ENCODE measurements at regions not wholly inside any gene's neighbourhood (a gene's known extent, or its start where the extent isn't known, plus 50 kb on each side); places are given as distances from the start of the nearest gene placed in this dataset.
"Not testable (repeated sequence)": the region's sequence is repeated elsewhere in the genome, so short reads cannot be mapped to it uniquely, and the experiment has no call there.

DNA sequence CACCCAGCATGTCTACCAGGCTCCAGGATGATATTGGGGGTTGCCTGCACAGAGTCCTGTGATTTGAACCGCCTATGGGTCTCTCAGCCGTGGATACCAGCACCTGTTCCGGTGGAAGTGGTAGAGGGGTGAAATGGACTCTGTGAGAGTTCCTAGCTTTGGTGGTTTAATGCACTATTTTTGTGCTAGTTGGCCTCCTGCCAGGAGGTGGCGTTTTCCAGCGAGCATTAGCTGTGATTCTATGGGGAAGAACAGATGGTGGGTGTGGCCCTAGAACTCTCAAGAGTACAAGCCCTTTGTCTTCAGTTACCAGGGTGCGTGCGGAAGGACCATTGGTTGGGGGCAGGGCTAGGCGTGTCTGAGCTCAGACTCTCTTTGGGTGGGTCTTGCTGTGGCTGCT lies 316.9 kb upstream of the AMOT start:
- no peak for DNase-seq (ENCODE audit: low read depth in 4 of 4, low spot score in 3 of 4)

DNA sequence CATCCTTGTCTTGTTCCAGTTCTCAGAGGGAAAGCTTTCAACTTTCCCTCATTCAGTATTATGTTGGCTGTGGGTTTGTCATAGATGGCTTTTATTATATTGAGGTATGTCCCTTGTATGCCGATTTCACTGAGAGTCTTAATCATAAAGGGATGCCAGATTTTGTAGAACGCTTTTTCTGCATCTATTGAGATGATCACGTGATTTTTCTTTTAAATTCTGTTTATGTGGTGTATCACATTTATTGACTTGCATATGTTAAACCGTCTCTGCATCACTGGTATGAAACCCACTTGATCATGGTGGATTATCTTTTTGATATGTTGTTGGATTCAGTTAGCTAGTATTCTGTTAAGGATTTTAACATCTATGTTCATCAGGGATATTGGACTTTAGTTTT lies 313.7 kb upstream of the AMOT start:
- DNase-seq (ENCODE audit: low read depth in 4 of 4, low spot score in 3 of 4) = not testable (repeated sequence)

DNA sequence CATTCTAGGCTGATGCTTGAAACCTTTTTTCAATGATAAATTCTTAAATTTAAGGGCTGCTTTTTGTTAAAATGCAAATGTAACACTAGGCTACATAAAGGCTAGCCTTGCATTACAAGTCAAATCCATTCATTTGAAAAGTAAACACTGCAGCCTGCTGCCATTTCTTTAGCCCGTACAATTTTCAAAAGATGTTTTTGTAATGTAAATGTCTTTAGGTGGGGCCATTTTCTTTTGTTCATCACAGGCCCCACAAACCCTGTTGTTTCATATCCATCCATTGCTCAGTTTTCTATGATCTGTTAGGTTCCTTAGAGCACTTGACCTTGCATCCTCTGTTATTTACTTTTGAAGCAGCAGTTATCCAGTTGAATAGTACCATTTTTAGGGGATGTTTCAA lies 296.2 kb upstream of the AMOT start:
- DNase-seq (ENCODE audit: low read depth in 4 of 4, low spot score in 3 of 4) = no peak

DNA sequence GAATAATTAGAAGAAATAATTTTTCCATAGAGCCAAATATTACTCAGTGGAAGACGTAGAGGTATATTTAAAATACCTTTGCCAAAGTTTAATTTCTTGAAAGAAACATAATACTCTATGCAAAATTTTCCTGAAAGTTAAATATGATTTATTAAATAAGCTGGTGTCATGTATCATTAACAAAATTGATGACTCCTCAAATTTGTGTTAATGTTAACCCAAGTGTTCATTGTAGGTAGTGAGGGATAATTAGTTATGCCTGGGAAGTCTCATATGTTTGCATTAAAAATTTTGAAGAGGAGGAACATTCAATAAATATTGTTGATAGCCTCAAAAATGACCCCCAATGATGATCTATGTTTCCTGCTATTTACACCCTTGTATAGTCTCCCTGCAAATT lies 292.7 kb upstream of the AMOT start:
- no peak for DNase-seq (ENCODE audit: low read depth in 4 of 4, low spot score in 3 of 4)

DNA sequence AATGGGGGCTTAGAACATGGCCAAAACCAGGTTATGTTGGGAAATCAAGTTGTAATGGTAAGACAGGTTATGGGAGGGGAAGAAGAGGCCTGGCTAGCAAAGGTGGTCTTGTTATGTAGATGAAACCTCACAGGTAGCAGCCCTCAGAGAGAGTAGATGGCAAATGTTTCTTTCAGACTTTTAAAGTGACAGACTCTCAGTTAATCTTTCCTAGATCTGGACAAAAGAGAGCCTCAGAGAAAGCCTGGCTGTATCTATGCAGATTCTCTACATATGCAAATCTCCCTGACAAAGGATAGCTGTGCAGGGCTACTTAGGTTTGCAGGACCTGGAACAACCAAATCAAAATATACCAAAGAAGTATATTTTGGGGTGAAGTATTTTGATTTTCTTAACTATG lies 284.1 kb upstream of the AMOT start:
- no peak for DNase-seq (ENCODE audit: low read depth in 4 of 4, low spot score in 3 of 4)

DNA sequence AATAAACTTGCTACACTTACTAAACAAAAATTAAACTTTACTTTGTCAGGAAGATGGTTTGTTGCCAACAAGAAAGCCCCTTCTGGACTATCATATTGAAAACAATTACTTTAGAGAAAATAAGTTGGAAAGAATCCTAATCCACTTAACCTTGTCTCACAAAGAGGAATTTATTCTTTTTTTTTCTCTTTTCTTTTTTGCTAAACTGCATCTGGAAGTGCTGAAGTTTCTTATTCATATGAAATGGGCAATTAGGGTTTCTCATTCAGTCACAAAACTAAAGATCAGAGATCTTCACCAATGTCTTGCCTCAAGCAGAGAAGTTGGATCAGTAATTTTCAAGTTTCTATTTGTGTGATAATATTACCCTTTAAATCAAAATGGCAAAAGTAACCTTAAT lies 234.9 kb upstream of the AMOT start:
- DNase-seq (ENCODE audit: low read depth in 4 of 4, low spot score in 3 of 4) = no peak

DNA sequence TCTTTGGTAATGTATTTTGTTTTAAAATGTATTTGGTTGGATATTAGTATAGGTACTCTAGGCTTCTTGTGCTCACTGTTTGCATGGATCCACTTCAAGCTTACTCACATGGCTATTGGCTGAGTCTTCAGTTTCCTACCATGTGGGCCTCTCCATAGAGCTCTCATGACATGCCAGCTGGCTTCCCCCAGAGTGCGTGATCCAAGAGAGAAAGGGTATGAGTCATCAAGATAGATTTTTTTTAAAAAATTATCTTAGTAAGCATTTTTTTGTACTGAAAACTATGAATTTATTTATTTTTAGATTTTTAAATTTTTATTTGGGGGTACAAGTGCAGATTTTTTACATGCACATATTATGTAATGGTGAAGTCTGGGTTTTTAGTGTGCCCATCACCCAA lies 219.1 kb upstream of the AMOT start:
- no peak for DNase-seq (ENCODE audit: low read depth in 4 of 4, low spot score in 3 of 4)

DNA sequence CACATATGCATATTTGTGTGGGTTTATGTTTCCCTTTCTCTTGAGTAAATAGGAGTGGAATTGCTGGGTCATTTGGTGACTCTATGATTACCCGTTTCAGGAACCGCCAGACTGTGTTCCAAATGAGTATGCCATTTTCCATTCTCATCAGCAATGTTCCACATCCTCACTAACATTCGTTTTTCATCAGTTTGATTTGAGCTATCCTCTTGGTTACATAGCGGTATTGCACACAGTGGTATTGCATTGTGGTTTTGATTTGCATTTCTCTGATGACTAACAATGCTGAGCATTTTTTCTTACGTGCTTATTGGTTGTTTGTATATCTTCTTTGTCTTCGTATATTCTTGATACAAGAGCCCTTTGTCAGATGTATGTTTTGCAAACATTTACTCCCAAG lies 218.0 kb upstream of the AMOT start:
- no peak for DNase-seq (ENCODE audit: low read depth in 4 of 4, low spot score in 3 of 4)

DNA sequence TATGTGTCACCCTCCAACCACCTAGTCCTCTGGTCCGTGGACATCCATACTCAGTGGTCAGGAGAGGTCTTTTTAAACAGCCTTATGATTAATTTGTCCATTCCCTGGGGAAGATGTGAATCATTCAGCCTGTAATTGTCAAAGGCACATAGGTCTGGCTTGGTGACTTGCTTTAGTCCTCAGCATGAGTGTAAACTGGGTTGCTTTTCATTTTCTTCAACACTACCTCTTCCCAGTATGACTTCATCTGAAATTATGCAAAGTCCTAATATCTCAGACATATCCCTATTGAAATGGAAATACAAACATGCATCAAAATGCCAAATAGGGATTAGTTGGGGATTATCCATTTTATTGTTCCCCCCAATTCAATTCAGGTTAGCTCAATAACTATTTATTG lies 208.3 kb upstream of the AMOT start:
- DNase-seq (ENCODE audit: low read depth in 4 of 4, low spot score in 3 of 4) = no peak

DNA sequence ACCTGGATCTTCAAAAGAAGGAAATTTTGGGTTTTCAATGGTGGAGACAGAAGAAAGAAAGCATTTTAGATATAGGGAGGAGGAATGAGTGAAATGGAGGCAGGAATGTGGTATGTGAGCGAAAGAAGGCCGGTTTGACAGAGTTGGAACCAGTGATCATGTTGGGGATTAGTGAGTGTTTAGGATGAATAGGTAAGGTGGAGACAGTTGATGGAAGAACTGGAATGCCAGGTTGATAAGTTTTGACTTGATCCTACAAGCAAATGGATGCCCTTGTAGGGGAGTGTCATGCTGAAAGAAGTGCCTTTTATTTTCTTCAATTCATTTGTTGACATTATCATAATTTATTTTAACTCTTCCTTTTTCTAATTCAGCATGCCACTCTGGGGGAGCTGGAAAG lies 207.8 kb upstream of the AMOT start:
- no peak for DNase-seq (ENCODE audit: low read depth in 4 of 4, low spot score in 3 of 4)

DNA sequence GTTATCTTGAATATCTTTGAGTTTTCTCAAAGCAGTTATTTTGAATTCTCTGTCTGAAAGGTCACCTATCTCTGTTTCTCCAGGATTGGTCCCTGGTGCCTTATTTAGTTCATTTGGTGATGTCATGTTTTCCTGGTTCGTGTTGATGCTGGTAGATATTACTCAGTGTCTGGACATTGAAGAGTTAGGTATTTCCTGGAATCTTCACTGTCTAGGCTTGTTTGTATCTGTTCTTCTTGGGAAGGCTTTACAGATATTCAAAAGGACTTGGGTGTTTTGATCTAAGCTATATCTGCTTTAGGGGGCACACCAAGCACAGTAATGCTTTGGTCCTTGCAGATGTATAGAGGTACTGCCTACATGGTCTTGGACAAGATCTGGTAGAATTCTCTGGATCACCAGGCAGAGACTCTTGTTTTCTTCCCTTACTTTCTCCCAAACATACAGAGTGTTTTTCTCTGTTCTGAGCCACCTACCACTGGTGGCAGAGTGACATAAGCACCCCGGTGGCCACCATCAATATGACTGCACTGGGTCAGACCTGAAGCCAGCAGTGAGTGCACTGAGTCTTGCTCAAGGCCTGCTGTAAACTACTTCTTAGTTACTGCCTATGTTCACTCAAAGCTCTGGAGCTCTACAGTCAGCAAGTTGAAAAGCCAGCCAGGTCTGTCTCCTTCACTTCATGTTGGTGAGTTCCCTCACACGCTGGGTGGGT lies 193.5 kb upstream of the AMOT start:
- no peak for DNase-seq (ENCODE audit: low read depth in 4 of 4, low spot score in 3 of 4)

DNA sequence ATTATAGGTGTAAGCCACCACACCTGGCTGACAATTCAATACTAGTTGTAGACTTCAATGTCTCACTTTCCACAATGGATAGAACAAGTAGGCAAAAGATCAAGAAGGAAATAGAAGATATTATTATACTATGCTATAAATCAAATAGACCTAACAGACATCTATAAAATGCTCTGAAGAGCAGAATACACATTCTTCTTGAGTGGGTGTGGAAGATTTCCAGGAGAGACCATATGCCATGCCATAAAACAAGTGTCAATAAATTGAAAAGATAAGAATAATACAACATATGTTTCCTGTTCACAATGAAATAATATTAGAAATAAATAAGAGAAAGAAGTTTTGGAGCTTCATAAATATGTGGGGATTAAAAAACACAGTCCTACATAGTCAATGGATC lies 179.3 kb upstream of the AMOT start:
- no peak for DNase-seq (ENCODE audit: low read depth in 4 of 4, low spot score in 3 of 4)

DNA sequence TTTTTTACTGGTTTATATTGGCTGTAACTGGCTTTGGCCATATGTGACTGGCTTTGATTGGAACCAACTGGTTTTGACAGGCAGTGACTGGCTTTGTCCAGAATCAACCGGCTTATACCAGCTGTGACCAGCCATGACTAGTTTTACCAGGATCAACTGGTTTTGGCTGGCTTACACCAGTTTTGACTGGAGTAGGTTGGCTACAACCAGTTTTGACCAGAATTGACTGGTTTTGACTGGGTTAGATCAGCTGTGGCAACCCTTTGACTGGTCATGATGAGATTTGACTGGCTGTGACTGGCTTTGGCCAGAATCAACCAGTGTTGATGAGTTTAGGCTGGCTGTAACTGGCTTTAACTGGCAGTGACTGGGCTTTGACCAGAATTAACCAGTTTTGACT lies 169.2 kb upstream of the AMOT start:
- DNase-seq (ENCODE audit: low read depth in 4 of 4, low spot score in 3 of 4) = no peak

DNA sequence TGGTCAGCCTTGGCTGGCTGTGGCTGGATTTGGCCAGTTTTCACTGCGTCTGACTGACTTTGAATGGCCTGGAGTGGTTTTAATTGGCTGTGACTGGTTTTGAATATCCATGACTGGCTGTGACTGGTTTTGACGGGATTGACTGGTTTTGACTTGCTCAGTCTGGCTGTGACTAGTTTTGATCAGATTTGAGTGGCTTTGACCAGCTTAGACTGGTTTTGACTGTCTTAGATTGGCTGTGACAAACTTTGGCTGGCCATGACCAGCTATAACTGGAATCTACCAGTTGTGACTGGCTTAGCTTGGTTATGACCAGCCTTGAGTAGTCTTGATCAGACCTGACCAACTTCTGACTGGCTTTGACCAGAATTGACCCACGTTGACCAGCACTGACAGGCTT lies 168.4 kb upstream of the AMOT start:
- no peak for DNase-seq (ENCODE audit: low read depth in 4 of 4, low spot score in 3 of 4)

DNA sequence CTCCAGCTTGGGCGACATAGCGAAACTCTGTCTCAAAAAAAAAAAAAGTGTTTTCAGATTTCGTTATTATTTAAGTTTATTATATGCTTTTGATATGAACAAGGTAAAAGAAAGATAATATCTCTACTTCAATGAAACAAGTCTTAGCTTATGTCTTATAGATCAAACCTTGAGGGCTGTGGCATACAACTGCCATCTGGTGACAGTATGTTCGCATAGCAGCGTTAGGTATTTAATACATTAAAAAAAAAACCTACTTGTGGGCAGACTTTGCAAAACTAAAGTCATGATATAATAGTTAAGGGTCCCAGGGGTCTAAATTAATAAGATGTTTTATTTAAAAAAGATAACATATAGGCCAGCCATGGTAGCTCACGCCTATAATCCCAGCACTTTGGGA lies 161.2 kb upstream of the AMOT start:
- DNase-seq (ENCODE audit: low read depth in 4 of 4, low spot score in 3 of 4) = no peak

DNA sequence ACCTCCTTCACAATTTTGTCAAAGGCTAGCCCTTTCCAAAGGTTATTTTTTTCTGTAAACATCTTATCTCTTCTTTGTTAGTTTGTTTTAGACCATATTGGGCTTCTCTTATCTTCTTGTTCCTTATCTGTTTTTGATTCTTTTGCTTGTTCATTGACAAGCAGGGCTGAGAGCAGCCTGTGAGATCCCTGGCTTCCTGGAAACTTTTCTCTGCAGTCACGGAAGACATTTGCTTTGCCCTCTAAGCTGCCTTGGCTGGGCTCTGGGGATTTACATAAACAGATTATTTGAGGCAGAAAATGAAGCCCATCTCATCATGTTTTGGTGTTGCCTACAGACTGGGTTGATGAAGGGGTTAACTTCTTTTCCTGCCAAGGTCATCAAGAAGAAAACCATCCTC lies 157.4 kb upstream of the AMOT start:
- DNase-seq (ENCODE audit: low read depth in 4 of 4, low spot score in 3 of 4) = no peak

DNA sequence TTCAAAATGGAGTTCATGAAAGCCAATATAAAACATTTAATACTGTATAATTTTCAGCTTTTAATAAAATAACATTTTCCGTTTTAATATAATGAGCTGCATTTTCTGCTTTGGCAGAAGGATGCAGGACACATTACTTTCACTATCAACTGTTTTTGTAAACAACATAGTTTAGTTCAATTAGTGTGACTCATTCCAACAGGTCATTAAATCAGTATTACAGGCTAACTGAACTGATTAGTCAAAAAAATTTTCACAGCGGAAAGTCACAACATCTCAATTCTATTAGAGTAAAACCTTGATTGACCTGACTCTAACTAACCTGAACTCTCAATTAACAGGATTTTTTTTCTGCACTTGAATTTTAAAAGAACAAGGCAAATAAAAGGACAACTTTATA lies 151.2 kb upstream of the AMOT start:
- DNase-seq (ENCODE audit: low read depth in 4 of 4, low spot score in 3 of 4) = no peak

DNA sequence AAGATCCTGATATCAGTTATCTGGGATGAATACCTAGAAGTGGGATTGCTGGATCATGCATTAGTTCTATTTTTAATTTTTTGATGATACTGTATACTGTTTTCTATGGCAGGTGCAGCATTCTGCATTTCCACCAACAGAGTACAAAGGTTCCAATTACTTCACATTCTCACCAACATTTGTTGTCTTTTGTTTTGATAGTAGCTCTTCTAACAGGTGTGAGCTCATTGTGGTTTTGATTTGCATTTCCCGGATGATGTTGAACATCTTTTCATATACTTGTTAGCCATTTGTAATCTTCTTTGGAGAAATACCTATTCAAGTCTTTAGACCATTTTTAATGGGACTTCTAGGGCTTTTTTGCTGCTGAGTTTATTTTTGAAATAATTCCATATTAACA lies 139.2 kb upstream of the AMOT start:
- DNase-seq (ENCODE audit: low read depth in 4 of 4, low spot score in 3 of 4) = no peak

DNA sequence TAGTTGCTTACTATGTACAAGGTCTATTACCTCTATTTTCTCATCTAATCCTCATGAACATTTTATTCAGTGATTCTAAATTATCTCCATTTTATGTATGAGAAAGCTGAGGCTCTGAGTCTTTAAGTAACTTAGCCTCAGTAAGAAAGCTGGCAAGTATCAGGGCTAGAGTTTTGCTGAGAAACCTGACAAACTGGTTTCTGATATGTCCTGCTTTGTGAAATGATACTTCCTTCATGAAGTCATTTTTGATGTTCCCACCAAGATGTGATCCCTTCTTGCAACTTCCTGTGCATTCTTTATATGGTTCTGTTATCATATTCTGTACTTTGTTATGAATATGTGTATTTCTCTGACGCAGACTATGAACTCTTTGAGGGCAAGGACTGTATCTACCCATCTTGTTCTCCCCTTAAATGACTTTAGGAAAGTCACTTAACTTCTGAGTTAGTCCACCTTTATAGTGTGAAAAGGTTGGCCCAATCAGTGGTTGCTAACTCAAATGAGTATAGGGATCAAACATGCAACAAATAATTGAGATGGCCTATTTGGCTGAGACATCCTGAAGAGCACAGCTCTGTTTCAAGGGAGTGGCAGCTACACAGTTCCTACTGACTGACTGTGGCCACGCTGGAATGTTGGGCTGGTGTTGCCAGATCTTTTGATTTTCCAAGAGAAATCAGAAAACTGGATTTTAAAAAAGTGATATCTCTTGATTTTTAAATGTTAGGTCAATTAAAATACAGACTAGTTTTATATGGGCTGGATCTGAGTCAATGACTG lies 127.9 kb upstream of the AMOT start:
- DNase-seq (ENCODE audit: low read depth in 4 of 4, low spot score in 3 of 4) = no peak

DNA sequence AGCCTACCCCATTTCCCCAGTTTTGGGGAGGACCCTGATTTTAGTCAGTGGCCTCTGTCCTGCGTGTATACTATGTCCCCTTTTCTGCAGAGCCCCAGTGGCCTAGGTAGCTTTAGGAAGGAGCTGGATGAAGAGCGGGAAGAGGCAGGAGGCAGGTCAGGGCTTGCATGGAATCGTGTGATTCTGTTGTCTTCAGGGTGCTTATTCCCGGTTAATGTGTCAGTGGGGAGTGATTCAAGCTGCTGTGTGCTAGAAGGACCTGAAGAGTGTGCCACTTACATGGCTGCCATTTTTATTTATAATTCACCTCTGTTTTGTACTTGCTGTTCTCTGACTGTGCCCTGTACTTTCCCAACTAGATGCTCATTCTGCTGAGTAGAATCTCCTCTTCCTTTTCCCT lies 127.3 kb upstream of the AMOT start:
- DNase-seq (ENCODE audit: low read depth in 4 of 4, low spot score in 3 of 4) = no peak

DNA sequence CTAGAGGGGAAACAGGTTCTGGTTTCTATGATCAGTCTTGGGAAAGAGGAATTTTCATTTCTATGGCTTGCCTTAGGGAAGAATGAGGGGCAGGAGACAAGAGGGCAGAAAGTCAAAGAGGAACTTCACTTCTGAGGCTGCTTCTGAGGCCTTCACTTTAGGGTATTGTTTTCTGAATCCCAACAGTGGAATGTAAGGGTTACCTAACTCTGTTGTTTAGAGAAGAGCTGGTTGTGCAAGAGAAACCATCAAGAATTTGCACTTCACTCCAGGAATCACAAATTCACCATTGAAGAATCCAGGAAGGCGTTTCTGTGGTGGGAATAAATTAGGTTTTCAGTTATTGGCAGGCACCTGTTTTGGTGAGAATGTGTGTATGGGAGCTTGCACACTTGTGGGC lies 126.7 kb upstream of the AMOT start:
- no peak for DNase-seq (ENCODE audit: low read depth in 4 of 4, low spot score in 3 of 4)

DNA sequence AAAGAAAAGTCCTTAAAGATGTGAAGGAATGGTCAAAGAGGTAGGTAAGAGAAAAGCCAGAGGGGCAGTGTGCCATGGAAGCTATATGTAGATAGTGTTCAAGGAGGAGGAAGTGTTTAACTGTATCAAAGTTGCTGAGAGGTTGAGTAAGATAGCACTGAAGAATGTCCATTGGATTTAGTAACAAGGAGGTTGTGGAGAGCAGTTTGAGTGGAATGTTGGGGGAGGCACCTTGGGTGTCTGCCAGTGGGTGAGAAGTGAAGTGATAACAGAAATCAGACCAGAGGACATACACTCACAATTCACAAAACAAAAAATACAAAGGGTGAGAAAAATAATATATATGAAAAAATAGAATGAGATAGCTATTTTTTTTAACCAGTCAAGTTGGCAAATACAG lies 121.3 kb upstream of the AMOT start:
- no peak for DNase-seq (ENCODE audit: low read depth in 4 of 4, low spot score in 3 of 4)

Data from left renal pelvis (tissue), 4 donors.